ENCODE measurements at regions not wholly inside any gene's neighbourhood (a gene's known extent, or its start where the extent isn't known, plus 50 kb on each side); places are given as distances from the start of the nearest gene placed in this dataset.
"Not testable (repeated sequence)": the region's sequence is repeated elsewhere in the genome, so short reads cannot be mapped to it uniquely, and the experiment has no call there.

GRCh38 chr9:129544761-129545160 lies 76.1 kb downstream of the C9orf50 start:
- H3K4me3 ChIP-seq (ENCODE audit: low read depth, low read length), result no peak overlapping the region
- TF ChIP-seq CTCF (IDR thresholded peaks at IDR 0.05; ENCODE audit: insufficient read depth, low read depth, low read length, missing control alignments), result no peak
- DNase-seq (ENCODE audit: low read depth), result no peak

DNA sequence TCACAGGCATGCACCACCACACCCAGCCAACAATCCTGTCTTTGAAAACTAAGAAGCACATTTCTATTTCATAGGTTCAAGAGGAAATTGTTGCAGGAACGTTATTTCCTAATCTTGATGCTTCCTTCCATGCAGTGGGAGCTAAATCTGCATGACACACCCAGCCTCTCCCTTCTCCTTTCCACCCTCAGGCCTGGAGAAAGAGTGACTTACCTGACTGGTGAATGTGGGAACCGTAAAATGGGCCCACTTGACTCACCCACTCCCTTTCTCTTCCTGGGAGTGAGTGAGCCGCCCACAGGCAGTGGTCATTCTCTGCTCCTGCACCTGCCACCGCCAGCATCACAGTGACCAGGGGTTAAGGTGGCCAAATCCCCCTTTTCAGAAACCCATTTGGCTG lies 78.2 kb downstream of the C9orf50 start:
- TF ChIP-seq CTCF (IDR thresholded peaks at IDR 0.05; ENCODE audit: insufficient read depth, low read depth, low read length, missing control alignments), result no peak
- H3K4me3 ChIP-seq (ENCODE audit: low read depth, low read length), result no peak overlapping the region
- DNase-seq (ENCODE audit: low read depth), result no peak

GRCh38 chr9:129541270-129541669 lies 79.6 kb downstream of the C9orf50 start:
- no peak for TF ChIP-seq CTCF (IDR thresholded peaks at IDR 0.05; ENCODE audit: insufficient read depth, low read depth, low read length, missing control alignments)
- no peak overlapping the region for H3K4me3 ChIP-seq (ENCODE audit: low read depth, low read length)
- no peak for DNase-seq (ENCODE audit: low read depth)

DNA sequence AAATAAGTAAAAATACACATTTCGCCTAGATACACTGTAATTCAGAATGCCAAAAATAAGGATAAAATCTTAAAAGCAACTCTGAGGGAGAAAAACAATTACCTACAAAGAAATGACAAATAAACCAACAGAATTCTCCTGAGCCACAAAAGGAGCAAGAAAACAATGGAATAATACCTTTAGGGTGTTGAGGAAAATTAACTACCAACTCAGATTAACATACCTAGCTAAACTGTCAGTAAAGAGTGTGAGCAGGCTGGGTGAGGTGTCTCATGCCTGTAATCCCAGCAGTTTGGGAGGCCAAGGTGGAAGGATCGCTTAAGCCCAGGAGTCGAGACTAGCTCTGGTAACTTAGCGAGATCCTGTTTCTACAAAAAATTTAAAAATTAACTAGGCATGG lies 81.5 kb downstream of the C9orf50 start:
- TF ChIP-seq CTCF (IDR thresholded peaks at IDR 0.05; ENCODE audit: insufficient read depth, low read depth, low read length, missing control alignments), result no peak
- DNase-seq (ENCODE audit: low read depth), result no peak
- H3K4me3 ChIP-seq (ENCODE audit: low read depth, low read length), result no peak overlapping the region

- not testable (repeated sequence) for DNase-seq (ENCODE audit: low read depth); H3K4me3 ChIP-seq (ENCODE audit: low read depth, low read length)
Observed at GRCh38 chr9:129531860-129532402, 89.0 kb downstream of the C9orf50 start.

GRCh38 chr9:129527955-129528354 lies 92.9 kb downstream of the C9orf50 start:
- DNase-seq (ENCODE audit: low read depth), result not testable (repeated sequence)

GRCh38 chr9:129525656-129526196 lies 95.2 kb downstream of the C9orf50 start:
- no peak for TF ChIP-seq CTCF (IDR thresholded peaks at IDR 0.05; ENCODE audit: insufficient read depth, low read depth, low read length, missing control alignments)
- DNase-seq (ENCODE audit: low read depth), result no peak

More at GRCh38 chr9:129527955-129528354, 92.9 kb downstream of the C9orf50 start:
- H3K4me3 ChIP-seq (ENCODE audit: low read depth, low read length), result not testable (repeated sequence)

DNA sequence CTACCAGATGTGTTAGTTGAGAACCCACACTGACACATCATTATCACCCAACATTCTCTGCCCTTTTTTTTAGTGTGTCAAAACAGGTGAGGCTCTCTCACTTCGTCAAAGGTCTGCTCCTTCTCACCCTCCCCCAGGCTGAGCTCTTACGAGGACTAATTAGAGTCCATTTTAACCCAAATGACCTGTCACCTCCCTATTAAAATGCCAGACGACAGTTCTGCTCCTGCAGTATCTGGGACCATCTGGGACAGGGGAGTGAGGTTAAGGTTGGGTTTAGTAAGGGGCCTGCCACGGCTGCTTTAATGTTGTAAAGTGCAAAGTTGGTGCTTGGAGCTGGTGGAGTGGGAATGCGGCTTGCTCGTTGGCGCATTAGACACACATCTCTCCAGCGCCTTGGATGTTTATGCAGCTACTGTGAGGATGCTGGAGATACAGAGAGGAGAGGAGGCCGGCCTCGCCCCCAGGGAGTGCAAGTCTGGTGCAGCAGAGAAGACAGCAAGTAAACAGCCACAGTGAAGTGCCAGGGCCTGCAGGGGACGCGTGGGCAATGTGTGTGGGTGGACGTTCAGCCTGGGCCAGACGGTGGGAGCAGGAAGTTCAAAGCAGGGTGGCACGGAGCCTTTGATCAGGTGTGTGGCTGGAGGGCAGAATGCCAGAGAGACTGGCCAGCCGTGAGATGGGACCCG lies 96.2 kb downstream of the C9orf50 start:
- no peak for DNase-seq (ENCODE audit: low read depth)
- TF ChIP-seq CTCF (IDR thresholded peaks at IDR 0.05; ENCODE audit: insufficient read depth, low read depth, low read length, missing control alignments), result no peak
- no peak overlapping the region for H3K4me3 ChIP-seq (ENCODE audit: low read depth, low read length)

More at GRCh38 chr9:129525656-129526196, 95.2 kb downstream of the C9orf50 start:
- H3K4me3 ChIP-seq (ENCODE audit: low read depth, low read length), result no peak overlapping the region
